IMR-90 (cell line): ENCODE measurements at regions not wholly inside any gene's neighbourhood (a gene's known extent, or its start where the extent isn't known, plus 50 kb on each side); places are given as distances from the start of the nearest gene placed in this dataset.

Experiments used
- ATAC-seq: fragments of 200-7000 bp; cut with Tn5 transposase; 2 replicates; pipeline ENCODE4 v1.9.1; 2020; ENCODE audit warnings: low read depth, mild to moderate bottlenecking, moderate library complexity
- BruUV-seq: library from RNA; stranded (reverse); fragments of 400-500 nt; replicated peaks from 2 replicates; lab custom pipeline; 2021; lab: Mats Ljungman, UMichigan
- CTCF ChIA-PET: fragments of 300-600 bp; formaldehyde crosslinking; extraction: SDS; loops from one replicate; lab custom pipeline; 2021; ENCODE audit warnings: antibody characterized with exemption; lab: Yijun Ruan, JAX
- POLR2A ChIA-PET: fragments of 300-600 bp; sonication (Branson Sonifier 250); formaldehyde crosslinking; loops from one replicate; lab custom pipeline; 2022; ENCODE audit warnings: antibody characterized with exemption; ENCODE audit not compliant: unreplicated experiment; lab: Charles Lee
- DNase-seq: peaks from one replicate; pipeline ENCODE4 v3.0.0; 2013
- H2AFZ ChIP-seq: replicated peaks from 2 replicates; pipeline ENCODE3; 2013; ENCODE audit warnings: low read length, mild to moderate bottlenecking; ENCODE audit not compliant: poor library complexity
- H2AK5ac ChIP-seq: 2 replicates; pipeline ENCODE4 v1.6.1; 2013; ENCODE audit warnings: low read depth, low read length, inconsistent platforms
- H2AK9ac ChIP-seq: replicated peaks from 2 replicates; pipeline ENCODE3; 2013; ENCODE audit warnings: mild to moderate bottlenecking, low read depth, low read length, moderate library complexity; ENCODE audit not compliant: poor library complexity
- H2BK120ac ChIP-seq: 2 replicates; pipeline ENCODE4 v1.6.1; 2013; ENCODE audit warnings: low read depth, low read length, inconsistent platforms
- H2BK15ac ChIP-seq: 3 replicates; pipeline ENCODE4 v1.6.1; 2013; ENCODE audit warnings: low read depth, low read length, inconsistent platforms
- H2BK20ac ChIP-seq: 2 replicates; pipeline ENCODE4 v1.6.1; 2013; ENCODE audit warnings: low read depth, mild to moderate bottlenecking, inconsistent platforms, low read length, moderate library complexity
- H2BK5ac ChIP-seq: 2 replicates; pipeline ENCODE4 v1.6.1; 2013; ENCODE audit warnings: mild to moderate bottlenecking, low read depth, low read length, inconsistent platforms; ENCODE audit not compliant: poor library complexity, severe bottlenecking
- H3K14ac ChIP-seq: replicated peaks from 2 replicates; pipeline ENCODE4 v1.6.1; 2013; ENCODE audit warnings: low read depth, low read length, inconsistent platforms
- H3K18ac ChIP-seq: 2 replicates; pipeline ENCODE4 v1.6.1; 2013; ENCODE audit warnings: low read depth, low read length, control low read depth
- H3K23ac ChIP-seq: 2 replicates; pipeline ENCODE4 v1.6.1; 2013; ENCODE audit warnings: low read depth, low read length, inconsistent platforms
- H3K27ac ChIP-seq: 2 replicates; pipeline ENCODE4 v1.5.1; 2013; ENCODE audit warnings: mild to moderate bottlenecking, control low read depth, low read length; ENCODE audit not compliant: insufficient read depth
- H3K27me3 ChIP-seq: 2 replicates; pipeline ENCODE4 v1.6.1; 2013; ENCODE audit warnings: low read length; ENCODE audit not compliant: control insufficient read depth, insufficient read depth
- H3K36me3 ChIP-seq: 2 replicates; pipeline ENCODE4 v1.6.1; 2013; ENCODE audit warnings: low read length, mixed read lengths; ENCODE audit not compliant: control insufficient read depth, insufficient read depth
- H3K4ac ChIP-seq: 2 replicates; pipeline ENCODE4 v1.6.1; 2013; ENCODE audit warnings: low read depth, low read length, inconsistent platforms
- H3K4me1 ChIP-seq: 2 replicates; pipeline ENCODE4 v1.6.1; 2013; ENCODE audit warnings: low read length, mixed read lengths; ENCODE audit not compliant: control insufficient read depth, insufficient read depth
- H3K4me2 ChIP-seq: 2 replicates; pipeline ENCODE4 v1.6.1; 2013; ENCODE audit warnings: low read depth, mild to moderate bottlenecking, control low read depth, low read length, moderate library complexity
- H3K4me3 ChIP-seq: 2 replicates; pipeline ENCODE4 v1.5.1; 2013; ENCODE audit warnings: low read depth, mild to moderate bottlenecking, control low read depth, low read length, moderate library complexity; ENCODE audit not compliant: insufficient read depth
- H3K56ac ChIP-seq: 2 replicates; pipeline ENCODE4 v1.6.1; 2013; ENCODE audit warnings: low read length, inconsistent platforms; ENCODE audit not compliant: insufficient read depth; ENCODE audit errors: extremely low read depth
- H3K79me1 ChIP-seq, 2 experiments: 2 replicates each; pipeline ENCODE4 v1.6.1; 2013; ENCODE audit warnings: low read length in 2 of 2, inconsistent platforms in 1 of 2, low read depth in 1 of 2
- H3K9ac ChIP-seq: 2 replicates; pipeline ENCODE4 v1.6.1; 2013; ENCODE audit warnings: low read depth, low read length, control low read depth
- H3K9me1 ChIP-seq: 2 replicates; pipeline ENCODE4 v1.6.1; 2013; ENCODE audit warnings: low read length, inconsistent platforms; ENCODE audit not compliant: insufficient read depth
- H3K9me3 ChIP-seq: 2 replicates; pipeline ENCODE4 v1.6.1; 2013; ENCODE audit warnings: low read length; ENCODE audit not compliant: control insufficient read depth, insufficient read depth
- H4K20me1 ChIP-seq: 2 replicates; pipeline ENCODE4 v1.6.1; 2013; ENCODE audit warnings: low read length, inconsistent platforms; ENCODE audit not compliant: insufficient read depth
- H4K5ac ChIP-seq: 2 replicates; pipeline ENCODE4 v1.6.1; 2013; ENCODE audit warnings: mild to moderate bottlenecking, low read depth, low read length, control low read depth
- H4K8ac ChIP-seq, 2 experiments: 2 replicates each; pipeline ENCODE4 v1.6.1; 2013; ENCODE audit warnings: low read depth in 2 of 2, low read length in 2 of 2, control low read depth in 1 of 2, inconsistent platforms in 1 of 2
- H4K91ac ChIP-seq: 2 replicates; pipeline ENCODE4 v1.6.1; 2013; ENCODE audit warnings: low read depth, low read length, inconsistent platforms; ENCODE audit not compliant: insufficient read depth
- NFE2L2 ChIP-seq: fragments of 150-350 bp; IDR thresholded peaks from 2 replicates; pipeline ENCODE4 v1.6.1; 2016; ENCODE audit warnings: low read depth, mild to moderate bottlenecking, low read length
- WGBS, 2 experiments: methylation state at CpG; one replicate each; pipeline versions ENCODE4 v1.1.5 to v1.1.7; 2013; ENCODE audit warnings: missing lambda C conversion rate in 2 of 2; ENCODE audit not compliant: insufficient read length in 1 of 2; ENCODE audit errors: extremely low coverage in 2 of 2; 5-methylcytosine and 5-hydroxymethylcytosine counted together
- dilution Hi-C: fragments of 300-500 bp; cut with HindIII; formaldehyde crosslinking; loops from one replicate; pipeline ENCODE4 v1.14.3; 2018; ENCODE audit warnings: low sequenced_read_pairs; ENCODE audit not compliant: unreplicated experiment
- in situ Hi-C: fragments of 300-500 bp; cut with MboI; formaldehyde crosslinking; loops from 3 replicates; pipeline ENCODE4 v1.14.3; 2019; ENCODE audit warnings: low sequenced_read_pairs, inconsistent platforms, mixed read lengths
- intact Hi-C: fragments of 100-400 bp; cut with micrococcal nuclease; formaldehyde crosslinking; loops from 2 replicates; pipeline ENCODE4 v1.10.0; 2022

DNA sequence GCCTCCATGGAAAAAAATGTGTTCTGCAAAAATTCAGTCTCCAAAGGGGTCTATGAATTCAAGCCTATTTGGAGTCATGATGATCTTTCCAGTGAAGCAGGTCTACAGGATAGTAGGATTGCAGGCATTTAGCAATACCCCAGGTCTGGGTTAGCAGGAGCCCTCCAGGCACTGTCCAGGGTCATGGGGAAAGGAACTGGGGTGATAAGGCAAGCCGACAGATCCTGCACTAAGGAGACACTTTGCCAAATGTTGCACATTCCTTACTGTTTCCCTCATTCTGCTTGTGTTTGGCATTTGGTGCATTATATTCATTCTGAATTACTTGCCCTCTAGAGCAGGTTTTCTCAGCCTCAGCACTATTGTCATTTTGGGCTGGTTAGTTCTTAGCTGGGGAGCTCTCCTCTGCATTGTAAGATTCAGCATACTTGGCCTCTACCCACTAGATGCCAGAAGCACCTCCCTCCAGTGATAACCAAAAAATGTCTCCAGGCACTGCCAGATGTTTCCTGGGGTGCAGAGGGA lies 333.3 kb upstream of the PLXNA2 start:
- BruUV-seq = no TSS peak
- no peak overlapping the region for H2BK120ac ChIP-seq
- H4K5ac ChIP-seq = no peak overlapping the region
- H4K20me1 ChIP-seq = no peaks in the 10 kb centered on the region
- no peak overlapping the region for H3K56ac ChIP-seq
- H3K79me1 ChIP-seq = no peaks in the 10 kb centered on the region
- no peaks in the 10 kb centered on the region for H3K9me1 ChIP-seq
- H3K4ac ChIP-seq = no peak overlapping the region
- H3K9me3 ChIP-seq = peaks cover 2% of the 10 kb centered on the region; the same call in 1 of the 2 replicates
- H3K14ac ChIP-seq = no peak overlapping the region
- TF ChIP-seq NFE2L2 = no peak
- no peak overlapping the region for H3K4me2 ChIP-seq
- H4K91ac ChIP-seq = no peak overlapping the region
- no peak overlapping the region for H4K8ac ChIP-seq
- no peak overlapping the region for H3K23ac ChIP-seq
- intact Hi-C loops = no loop called here
- dilution Hi-C loops = no loop called here
- H3K9ac ChIP-seq = no peak overlapping the region
- H3K18ac ChIP-seq = no peak overlapping the region
- no peaks in the 10 kb centered on the region for H3K27me3 ChIP-seq
- POLR2A ChIA-PET = no interaction called here
- WGBS, 2 experiments = no CpG with 5 or more reads among the region's 1 CpG
- H2AFZ ChIP-seq = no peak overlapping the region
- no peak overlapping the region for H3K4me3 ChIP-seq
- no peak overlapping the region for H2AK5ac ChIP-seq
- H3K27ac ChIP-seq = no peak overlapping the region
- H2BK5ac ChIP-seq = no peak overlapping the region
- ATAC-seq (no peak), DNase-seq (no peak)
- H2BK20ac ChIP-seq = no peak overlapping the region
- no peak overlapping the region for H2AK9ac ChIP-seq
- no peaks in the 10 kb centered on the region for H3K4me1 ChIP-seq
- no peaks in the 10 kb centered on the region for H3K36me3 ChIP-seq
- CTCF ChIA-PET = no interaction called here
- in situ Hi-C loops = no loop called here
- H2BK15ac ChIP-seq = no peak overlapping the region
